HEK293 (cell line): ENCODE measurements at regions not wholly inside any gene's neighbourhood (a gene's known extent, or its start where the extent isn't known, plus 50 kb on each side); places are given as distances from the start of the nearest gene placed in this dataset.

Source experiments
- TF ChIP-seq, protein P1 (sequence below): fragments of 450-650 bp; IDR thresholded peaks from 2 replicates; pipeline ENCODE4 v1.5.1; 2018; ENCODE audit warnings: missing biosample characterization, mild to moderate bottlenecking, missing genetic modification characterization
- TF ChIP-seq, protein P2 (sequence below): fragments of 450-650 bp; formaldehyde crosslinking; IDR thresholded peaks from 2 replicates; pipeline ENCODE4 v1.5.1; 2016; ENCODE audit warnings: missing biosample characterization, missing genetic modification characterization

DNA sequence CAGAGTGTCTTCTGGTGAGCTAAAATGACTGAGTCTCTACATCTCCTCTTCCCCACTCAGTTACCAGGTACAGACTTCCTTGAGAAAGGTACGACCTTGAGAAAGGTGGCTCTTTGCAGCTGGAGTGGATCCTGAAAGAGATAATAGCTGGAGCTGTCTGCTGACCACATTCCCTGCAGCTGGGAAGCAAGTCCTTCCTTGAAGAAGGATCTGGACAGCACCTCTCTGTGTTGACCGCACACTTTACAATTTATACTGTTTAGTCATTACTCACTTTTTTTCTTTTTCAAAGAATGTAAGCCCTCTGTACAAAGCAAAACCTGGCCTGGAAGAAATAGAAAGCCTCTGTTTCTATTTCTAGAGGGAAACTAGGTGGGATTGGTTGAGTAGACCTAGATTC is 148.8 kb downstream of the MACIR start:
- TF ChIP-seq, protein P1, sequence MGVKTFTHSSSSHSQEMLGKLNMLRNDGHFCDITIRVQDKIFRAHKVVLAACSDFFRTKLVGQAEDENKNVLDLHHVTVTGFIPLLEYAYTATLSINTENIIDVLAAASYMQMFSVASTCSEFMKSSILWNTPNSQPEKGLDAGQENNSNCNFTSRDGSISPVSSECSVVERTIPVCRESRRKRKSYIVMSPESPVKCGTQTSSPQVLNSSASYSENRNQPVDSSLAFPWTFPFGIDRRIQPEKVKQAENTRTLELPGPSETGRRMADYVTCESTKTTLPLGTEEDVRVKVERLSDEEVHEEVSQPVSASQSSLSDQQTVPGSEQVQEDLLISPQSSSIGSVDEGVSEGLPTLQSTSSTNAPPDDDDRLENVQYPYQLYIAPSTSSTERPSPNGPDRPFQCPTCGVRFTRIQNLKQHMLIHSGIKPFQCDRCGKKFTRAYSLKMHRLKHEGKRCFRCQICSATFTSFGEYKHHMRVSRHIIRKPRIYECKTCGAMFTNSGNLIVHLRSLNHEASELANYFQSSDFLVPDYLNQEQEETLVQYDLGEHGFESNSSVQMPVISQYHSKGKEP (tag by site-specific recombination), result no peak
- TF ChIP-seq, protein P2, sequence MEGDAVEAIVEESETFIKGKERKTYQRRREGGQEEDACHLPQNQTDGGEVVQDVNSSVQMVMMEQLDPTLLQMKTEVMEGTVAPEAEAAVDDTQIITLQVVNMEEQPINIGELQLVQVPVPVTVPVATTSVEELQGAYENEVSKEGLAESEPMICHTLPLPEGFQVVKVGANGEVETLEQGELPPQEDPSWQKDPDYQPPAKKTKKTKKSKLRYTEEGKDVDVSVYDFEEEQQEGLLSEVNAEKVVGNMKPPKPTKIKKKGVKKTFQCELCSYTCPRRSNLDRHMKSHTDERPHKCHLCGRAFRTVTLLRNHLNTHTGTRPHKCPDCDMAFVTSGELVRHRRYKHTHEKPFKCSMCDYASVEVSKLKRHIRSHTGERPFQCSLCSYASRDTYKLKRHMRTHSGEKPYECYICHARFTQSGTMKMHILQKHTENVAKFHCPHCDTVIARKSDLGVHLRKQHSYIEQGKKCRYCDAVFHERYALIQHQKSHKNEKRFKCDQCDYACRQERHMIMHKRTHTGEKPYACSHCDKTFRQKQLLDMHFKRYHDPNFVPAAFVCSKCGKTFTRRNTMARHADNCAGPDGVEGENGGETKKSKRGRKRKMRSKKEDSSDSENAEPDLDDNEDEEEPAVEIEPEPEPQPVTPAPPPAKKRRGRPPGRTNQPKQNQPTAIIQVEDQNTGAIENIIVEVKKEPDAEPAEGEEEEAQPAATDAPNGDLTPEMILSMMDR (tag by site-specific recombination), result no peak
